GM18517 (cell line): ENCODE measurements at regions not wholly inside any gene's neighbourhood (a gene's known extent, or its start where the extent isn't known, plus 50 kb on each side); places are given as distances from the start of the nearest gene placed in this dataset.

Experiments
- ATAC-seq: cut with Tn5 transposase; IDR thresholded peaks from one replicate; pipeline ENCODE4 v1.9.1; 2021; ENCODE audit warnings: mild to moderate bottlenecking, moderate library complexity; ENCODE audit not compliant: unreplicated experiment

DNA sequence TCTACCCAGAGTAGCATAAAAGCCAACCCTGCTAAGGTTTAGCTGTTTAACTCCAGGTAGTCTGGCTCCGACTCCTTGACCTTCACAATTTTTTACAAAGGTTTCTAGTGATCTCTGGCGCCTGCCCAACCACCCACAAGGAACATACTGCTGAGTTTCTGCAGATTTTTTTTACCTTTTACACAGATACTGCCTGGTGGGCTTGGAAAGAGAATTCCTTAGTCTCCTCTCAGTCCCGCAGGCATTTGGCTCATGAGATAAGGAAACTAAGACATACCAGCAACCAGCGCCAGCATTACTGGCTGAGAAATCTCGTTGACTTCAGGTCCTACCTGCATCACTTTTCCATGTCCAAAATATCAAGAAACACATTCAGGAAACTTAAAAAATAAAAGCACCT lies 51.1 kb upstream of the LYZL1 start:
- ATAC-seq = no peak

DNA sequence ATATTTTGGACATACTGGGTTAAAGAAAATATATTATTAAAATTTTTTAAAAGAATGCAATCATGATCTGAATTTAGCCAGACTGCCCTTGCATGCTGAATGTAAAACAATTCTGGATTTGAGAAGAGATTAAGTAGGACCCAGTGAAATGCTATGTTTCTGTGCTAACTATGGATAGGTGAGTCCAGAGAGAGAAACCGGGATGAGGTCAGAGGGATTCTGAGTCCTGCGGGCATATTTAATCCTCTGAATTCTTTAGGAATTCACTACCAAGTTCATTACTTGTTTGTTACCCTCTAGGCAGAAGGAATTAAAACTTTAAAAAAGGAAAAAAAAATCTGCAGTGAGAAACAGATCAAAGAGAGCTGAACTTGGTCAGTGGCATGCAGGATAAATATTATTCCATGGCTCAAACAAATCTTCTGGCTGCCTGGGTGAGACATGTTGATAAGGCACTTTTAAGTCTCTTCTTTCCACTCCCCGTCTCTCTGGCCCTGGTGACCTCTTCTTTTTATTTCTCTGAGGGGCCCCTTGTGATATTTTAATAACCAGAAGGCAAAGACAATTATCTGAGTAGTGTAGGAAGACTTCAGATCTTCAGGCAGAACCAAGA lies 50.2 kb upstream of the LYZL1 start:
- ATAC-seq = no peak
